GM03348 (cell line): ENCODE measurements at regions not wholly inside any gene's neighbourhood (a gene's known extent, or its start where the extent isn't known, plus 50 kb on each side); places are given as distances from the start of the nearest gene placed in this dataset.

Experiments
- DNase-seq: peaks from one replicate; pipeline ENCODE4 v3.0.0; 2012; ENCODE audit warnings: low spot score

- DNase-seq = no peak
Observed at GRCh38 chr1:239593527-239593926, 207.2 kb downstream of the CHRM3 start.

- no peak for DNase-seq
Observed at GRCh38 chr1:239600588-239600987, 214.2 kb downstream of the CHRM3 start.

GRCh38 chr1:239601108-239601507 lies 214.7 kb downstream of the CHRM3 start:
- DNase-seq = no peak

- no peak for DNase-seq
Observed at GRCh38 chr1:239603530-239603929, 217.2 kb downstream of the CHRM3 start.

GRCh38 chr1:239606850-239607400 lies 220.6 kb downstream of the CHRM3 start:
- DNase-seq = no peak

GRCh38 chr1:239608469-239608868 lies 222.1 kb downstream of the CHRM3 start:
- no peak for DNase-seq

- DNase-seq = no peak
Observed at GRCh38 chr1:239612379-239612778, 226.0 kb downstream of the CHRM3 start.

- no peak for DNase-seq
Observed at GRCh38 chr1:239616673-239617072, 230.3 kb downstream of the CHRM3 start.

- DNase-seq = no peak
Observed at GRCh38 chr1:239617259-239617658, 230.9 kb downstream of the CHRM3 start.

- DNase-seq = no peak
Observed at GRCh38 chr1:239617731-239618130, 231.4 kb downstream of the CHRM3 start.

- no peak for DNase-seq
Observed at GRCh38 chr1:239619190-239619589, 232.8 kb downstream of the CHRM3 start.

GRCh38 chr1:239630767-239631166 lies 244.4 kb downstream of the CHRM3 start:
- no peak for DNase-seq

GRCh38 chr1:239633432-239633831 lies 247.1 kb downstream of the CHRM3 start:
- DNase-seq = no peak

GRCh38 chr1:239635276-239635675 lies 248.9 kb downstream of the CHRM3 start:
- DNase-seq = no peak

GRCh38 chr1:239636347-239636746 lies 250.0 kb downstream of the CHRM3 start:
- DNase-seq = no peak

- no peak for DNase-seq
Observed at GRCh38 chr1:239644604-239645003, 258.2 kb downstream of the CHRM3 start.

GRCh38 chr1:239647045-239647444 lies 260.7 kb downstream of the CHRM3 start:
- DNase-seq = no peak

- DNase-seq = no peak
Observed at GRCh38 chr1:239647964-239648632, 261.7 kb downstream of the CHRM3 start.

- DNase-seq = no peak
Observed at GRCh38 chr1:239655023-239655422, 268.7 kb downstream of the CHRM3 start.

GRCh38 chr1:239657291-239657690 lies 270.9 kb downstream of the CHRM3 start:
- no peak for DNase-seq

GRCh38 chr1:239662950-239663349 lies 276.6 kb downstream of the CHRM3 start:
- no peak for DNase-seq

- DNase-seq = no peak
Observed at GRCh38 chr1:239672256-239672655, 285.9 kb downstream of the CHRM3 start.

GRCh38 chr1:239675735-239676134 lies 289.4 kb downstream of the CHRM3 start:
- DNase-seq = no peak
